Pancreas (tissue), 10 donors: ENCODE measurements at regions not wholly inside any gene's neighbourhood (a gene's known extent, or its start where the extent isn't known, plus 50 kb on each side); places are given as distances from the start of the nearest gene placed in this dataset.

Source experiments
- ATAC-seq, 4 donors: fragments of 200-7000 bp; cut with Tn5 transposase; one replicate each; pipeline versions ENCODE4 v1.8.0 to v1.9.1; 2020; ENCODE audit warnings: mild to moderate bottlenecking in 4 of 4, moderate library complexity in 4 of 4
- DNase-seq, 6 donors: peaks; one replicate each; pipeline ENCODE4 v3.0.0-alpha.2; 2020
- FAIRE-seq: peaks from 2 replicates; lab custom pipeline; 2012; peaks lifted over from hg19 to GRCh38; lab: Jason Lieb, UNC
- H3K27ac ChIP-seq, 4 donors: fragments of 200-600 bp; sonication (generic); 1 replicate in 3 of 4; 2 replicates in 1 of 4; pipeline versions ENCODE4 v1.5.0 to v1.8.0; 2020
- H3K27me3 ChIP-seq, 4 donors: fragments of 200-600 bp; one replicate each; pipeline ENCODE4 v1.8.0; 2021
- H3K36me3 ChIP-seq, 3 donors: fragments of 200-600 bp; sonication (generic) in 1 of 3; one replicate each; pipeline versions ENCODE4 v1.5.0 to v1.8.0; 2020 to 2021
- H3K4me1 ChIP-seq, 3 donors: fragments of 200-600 bp; one replicate each; pipeline ENCODE4 v1.8.0; 2021
- H3K4me3 ChIP-seq, 4 donors: fragments of 200-600 bp; sonication (generic) in 2 of 4; one replicate each; pipeline versions ENCODE4 v1.5.0 to v1.8.0; 2020 to 2021
- H3K9me3 ChIP-seq, 4 donors: fragments of 200-600 bp; one replicate each; pipeline ENCODE4 v1.8.0; 2021
- WGBS, 2 donors: extraction: QIAGEN DNeasy Blood & Tissue Kit; methylation state at CpG; one replicate each; pipeline ENCODE4 v1.1.7; 2013; 5-methylcytosine and 5-hydroxymethylcytosine counted together
- intact Hi-C, 3 donors: fragments of 100-400 bp; cut with DNase I; formaldehyde crosslinking; loops; one replicate each; pipeline versions ENCODE4 v1.11.1 to v1.14.2; 2022
- TF ChIP-seq, protein P1 (sequence below), 4 donors: fragments of 200-600 bp; sonication (generic) in 3 of 4; IDR thresholded peaks; one replicate each; pipeline versions ENCODE4 v1.5.0 to v1.8.0; 2021; ENCODE audit warnings: antibody characterized with exemption in 4 of 4
- donor health status: healthy with polysubstance abuse.
- donor health status: DM: no; HTN: no; CAD: no; lungs with moderate emphysema.
- donor health status: DM: no; HTN: no; CAD: no.
- donor health status: control.
- donor health status: control.
- donor health status: Bipolar disorder and iron deficiency.
- donor health status: DM: yes; HTN: yes; CAD: no.
- donor health status: DM: no; HTN: no; CAD: no.
- donor health status: DM: no; HTN: no; CAD: no.
- donor health status: DM: yes; HTN: yes; CAD: no.

GRCh38 chr18:10300739-10301138, 153.7 kb upstream of the APCDD1 start:
- Histone ChIP-seq H3K9me3 (no peaks in the 10 kb centered on the region), H3K36me3 (no peaks in the 10 kb centered on the region), H3K4me1 (no peaks in the 10 kb centered on the region), H3K4me3 (no peak overlapping the region), H3K27me3 (no peaks in the 10 kb centered on the region), H3K27ac (no peak overlapping the region)
- ATAC-seq (peak in 1 of 4 donors; percentile 47), DNase-seq (no peak), FAIRE-seq (no peak)
- intact Hi-C loops: no loop called here
- 61 to 70% methylated on average over 7 of the region's 7 CpGs for WGBS, 2 donors
- TF ChIP-seq, protein P1, sequence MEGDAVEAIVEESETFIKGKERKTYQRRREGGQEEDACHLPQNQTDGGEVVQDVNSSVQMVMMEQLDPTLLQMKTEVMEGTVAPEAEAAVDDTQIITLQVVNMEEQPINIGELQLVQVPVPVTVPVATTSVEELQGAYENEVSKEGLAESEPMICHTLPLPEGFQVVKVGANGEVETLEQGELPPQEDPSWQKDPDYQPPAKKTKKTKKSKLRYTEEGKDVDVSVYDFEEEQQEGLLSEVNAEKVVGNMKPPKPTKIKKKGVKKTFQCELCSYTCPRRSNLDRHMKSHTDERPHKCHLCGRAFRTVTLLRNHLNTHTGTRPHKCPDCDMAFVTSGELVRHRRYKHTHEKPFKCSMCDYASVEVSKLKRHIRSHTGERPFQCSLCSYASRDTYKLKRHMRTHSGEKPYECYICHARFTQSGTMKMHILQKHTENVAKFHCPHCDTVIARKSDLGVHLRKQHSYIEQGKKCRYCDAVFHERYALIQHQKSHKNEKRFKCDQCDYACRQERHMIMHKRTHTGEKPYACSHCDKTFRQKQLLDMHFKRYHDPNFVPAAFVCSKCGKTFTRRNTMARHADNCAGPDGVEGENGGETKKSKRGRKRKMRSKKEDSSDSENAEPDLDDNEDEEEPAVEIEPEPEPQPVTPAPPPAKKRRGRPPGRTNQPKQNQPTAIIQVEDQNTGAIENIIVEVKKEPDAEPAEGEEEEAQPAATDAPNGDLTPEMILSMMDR (IDR thresholded peaks at IDR 0.05): no peak

GRCh38 chr18:10301831-10302483, 152.5 kb upstream of the APCDD1 start:
- WGBS, 2 donors: 89 to 94% methylated on average over 5 of the region's 5 CpGs
- Histone ChIP-seq H3K27ac (no peak overlapping the region), H3K36me3 (no peaks in the 10 kb centered on the region), H3K9me3 (no peaks in the 10 kb centered on the region), H3K4me3 (no peak overlapping the region), H3K4me1 (peaks cover 0 to 3% (median 0%) of the 10 kb centered on the region in 3 donors), H3K27me3 (no peaks in the 10 kb centered on the region)
- ATAC-seq (no peak), DNase-seq (no peak), FAIRE-seq (no peak)
- intact Hi-C loops: no loop called here
- TF ChIP-seq, protein P1 (IDR thresholded peaks at IDR 0.05): no peak

DNA sequence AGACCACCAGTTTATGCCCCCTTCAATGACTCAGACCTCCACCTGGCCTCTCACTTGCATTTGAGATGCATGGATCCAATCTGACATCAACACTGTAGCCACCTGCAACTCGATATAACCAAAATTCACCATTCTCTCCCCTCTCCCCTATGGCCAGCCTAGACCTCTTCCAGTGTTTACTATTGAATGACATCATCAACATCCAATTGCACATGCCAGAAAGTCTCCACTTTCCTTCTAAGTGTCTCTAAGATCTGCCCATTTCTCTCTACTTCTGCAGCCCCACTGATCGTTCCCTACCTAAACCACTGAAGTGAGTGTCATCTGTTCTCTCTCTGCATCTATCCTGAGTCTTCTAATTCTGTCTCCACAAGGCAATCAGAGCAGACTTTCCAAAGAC, 151.3 kb upstream of the APCDD1 start:
- no peak for FAIRE-seq
- ATAC-seq: no peak

DNA sequence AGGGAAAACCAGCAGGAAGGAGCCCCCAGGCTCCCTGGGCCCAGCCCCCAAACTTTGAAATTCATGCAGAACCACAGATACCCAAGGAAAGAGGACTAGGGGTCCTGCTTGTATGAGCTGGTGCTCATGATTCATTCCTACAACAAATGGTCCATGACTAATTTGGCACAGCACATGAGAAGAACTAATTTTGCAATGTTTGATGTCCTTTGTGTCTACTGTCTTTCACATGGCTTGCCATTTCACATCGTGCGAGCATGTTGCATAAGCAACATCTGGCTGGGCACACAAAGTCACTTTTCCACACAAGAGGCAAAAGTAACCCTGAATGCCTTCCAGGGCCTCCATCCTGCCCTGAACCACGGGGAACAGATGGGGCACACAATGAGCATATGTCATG, 149.6 kb upstream of the APCDD1 start:
- WGBS, 2 donors: 73 to 83% methylated on average over 3 of the region's 3 CpGs

More for the DNA sequence above, 151.3 kb upstream of the APCDD1 start:
- no peak for DNase-seq
- H3K4me1 ChIP-seq: peaks cover 0 to 3% (median 0%) of the 10 kb centered on the region in 3 donors
- H3K36me3 ChIP-seq: no peaks in the 10 kb centered on the region
- no peaks in the 10 kb centered on the region for H3K27me3 ChIP-seq
- H3K27ac ChIP-seq: no peak overlapping the region
- WGBS, 2 donors: 93 to 100% methylated on average over 2 of the region's 2 CpGs
- H3K4me3 ChIP-seq: no peak overlapping the region
- TF ChIP-seq, protein P1 (IDR thresholded peaks at IDR 0.05): no peak
- intact Hi-C loops: no loop called here
- H3K9me3 ChIP-seq: no peaks in the 10 kb centered on the region

More for the DNA sequence above, 149.6 kb upstream of the APCDD1 start:
- no peaks in the 10 kb centered on the region for H3K27me3 ChIP-seq
- peaks cover 0 to 3% (median 0%) of the 10 kb centered on the region in 3 donors for H3K4me1 ChIP-seq
- TF ChIP-seq, protein P1 (IDR thresholded peaks at IDR 0.05): no peak
- ATAC-seq: peak in 1 of 4 donors; percentile 24
- FAIRE-seq: no peak
- peak in 1 of 6 donors; percentile 29 for DNase-seq
- H3K9me3 ChIP-seq: no peaks in the 10 kb centered on the region
- intact Hi-C loops: no loop called here
- H3K36me3 ChIP-seq: no peaks in the 10 kb centered on the region
- no peak overlapping the region for H3K27ac ChIP-seq
- no peak overlapping the region for H3K4me3 ChIP-seq
